Right lung (tissue), 2 donors: ENCODE measurements at regions not wholly inside any gene's neighbourhood (a gene's known extent, or its start where the extent isn't known, plus 50 kb on each side); places are given as distances from the start of the nearest gene placed in this dataset.
"Not testable (repeated sequence)": the region's sequence is repeated elsewhere in the genome, so short reads cannot be mapped to it uniquely, and the experiment has no call there.

ENCODE experiments used
- DNase-seq, 2 donors: peaks; one replicate each; pipeline ENCODE4 v3.0.0-alpha.2; 2013

DNA sequence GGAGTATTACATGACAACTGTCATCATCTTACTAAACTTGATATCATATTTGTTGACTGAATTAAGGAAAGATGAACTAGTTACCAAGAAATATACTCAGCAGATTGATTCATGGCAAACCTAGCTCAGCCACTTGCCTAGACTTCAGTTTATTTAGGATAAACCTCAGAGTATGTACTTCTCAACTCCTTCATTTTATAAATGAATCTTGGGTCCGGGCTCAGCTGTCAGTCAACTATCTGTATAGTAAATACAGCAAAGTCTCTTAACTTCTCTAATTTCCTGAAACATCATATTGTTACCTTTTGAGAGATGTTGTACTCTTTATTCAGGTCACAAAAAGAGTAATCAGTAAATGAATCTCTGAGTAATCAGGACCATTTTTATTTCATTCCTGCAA, 211.0 kb upstream of the KLF14 start:
- DNase-seq, result no peak

DNA sequence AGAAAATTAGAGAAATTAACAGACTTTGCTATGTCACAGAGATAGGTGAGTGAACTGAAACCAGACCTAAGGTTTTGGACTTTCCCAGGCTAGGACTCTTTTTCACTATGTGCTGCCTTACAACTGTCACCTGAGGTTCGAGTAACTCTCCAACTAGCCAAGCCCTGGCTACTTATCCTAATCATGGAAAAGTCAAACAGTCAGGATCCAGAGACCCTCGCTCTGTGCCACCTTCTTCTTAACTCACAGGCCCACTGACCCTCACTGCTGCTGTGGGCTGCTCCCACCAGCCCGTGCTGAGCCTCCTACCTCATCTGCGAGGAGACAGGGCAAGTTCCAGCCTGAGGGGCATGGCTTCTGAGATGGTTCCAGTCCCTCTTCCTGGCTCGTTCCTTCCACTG, 211.4 kb upstream of the KLF14 start:
- no peak for DNase-seq

DNA sequence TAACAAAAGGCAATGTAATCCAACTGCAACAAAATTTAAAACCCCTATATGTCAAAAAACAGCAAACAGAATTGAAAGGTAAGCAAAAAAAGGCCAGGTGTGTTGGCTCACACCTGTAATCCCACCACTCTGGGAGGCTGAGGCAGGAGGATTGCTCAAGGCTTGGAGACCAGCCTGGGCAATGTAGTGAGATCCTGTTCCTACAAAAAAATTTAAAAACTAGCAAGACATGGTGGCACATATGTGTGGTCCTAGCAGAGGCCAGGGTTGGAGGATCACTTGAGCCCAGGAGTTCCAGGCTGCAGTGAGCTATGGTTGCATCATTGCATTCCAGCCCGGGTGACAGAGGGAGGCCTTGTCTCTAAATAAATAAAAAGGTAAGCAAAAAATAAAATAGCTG, 212.1 kb upstream of the KLF14 start:
- no peak for DNase-seq

DNA sequence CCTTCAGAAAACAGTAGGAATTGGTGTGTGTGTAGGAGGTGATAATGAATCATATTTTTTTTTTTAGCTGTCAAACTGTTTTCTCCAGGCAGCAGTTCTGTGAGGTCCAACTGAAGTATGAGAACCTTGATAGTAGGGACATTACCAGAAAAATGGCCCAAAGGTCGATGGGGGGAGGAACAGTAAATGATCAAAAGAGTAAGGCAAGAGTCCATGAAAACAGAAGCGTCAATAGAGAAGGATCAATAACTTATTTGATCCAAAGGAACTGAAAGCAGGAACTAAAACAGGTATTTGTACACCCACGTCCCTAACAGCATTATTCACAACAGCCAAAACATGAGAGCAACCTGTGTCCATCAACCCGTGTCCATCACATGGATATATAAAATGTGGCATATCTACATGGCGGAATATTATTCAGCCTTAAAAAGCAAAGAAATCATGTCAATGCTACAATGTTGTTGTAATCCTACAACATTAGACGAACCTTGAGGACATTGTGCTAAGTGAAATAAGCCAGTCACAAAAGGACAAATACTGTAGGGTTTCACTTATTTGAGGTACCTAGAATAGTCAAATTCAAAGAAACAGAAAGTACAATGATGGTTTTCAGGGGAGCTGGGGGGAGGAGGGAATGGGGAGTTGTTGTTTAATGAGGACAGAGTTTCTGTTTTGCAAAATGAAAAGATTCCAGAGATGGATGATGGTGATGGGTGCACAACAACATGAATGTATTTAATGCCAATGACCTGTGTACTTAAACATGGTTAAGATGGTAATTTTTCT, 214.0 kb upstream of the KLF14 start:
- no peak for DNase-seq

DNA sequence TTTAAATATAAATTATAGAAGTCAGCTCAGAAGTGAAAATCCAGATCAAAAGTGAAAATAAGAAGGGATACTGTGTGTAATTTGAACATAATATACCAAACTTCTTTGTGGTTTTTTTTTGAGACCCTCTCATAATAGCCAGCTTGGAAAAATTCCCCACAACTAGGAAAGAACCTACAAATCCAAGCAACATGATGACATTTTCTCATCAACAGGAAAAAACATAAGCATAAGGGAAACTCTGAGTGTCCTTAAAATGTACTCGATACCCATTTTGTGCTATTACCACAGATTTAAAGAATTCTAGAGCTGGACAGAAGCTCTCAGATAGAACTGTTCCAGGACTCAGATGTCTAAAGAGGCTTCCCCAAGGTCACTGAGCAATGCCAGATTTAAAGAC, 214.8 kb upstream of the KLF14 start:
- no peak for DNase-seq

DNA sequence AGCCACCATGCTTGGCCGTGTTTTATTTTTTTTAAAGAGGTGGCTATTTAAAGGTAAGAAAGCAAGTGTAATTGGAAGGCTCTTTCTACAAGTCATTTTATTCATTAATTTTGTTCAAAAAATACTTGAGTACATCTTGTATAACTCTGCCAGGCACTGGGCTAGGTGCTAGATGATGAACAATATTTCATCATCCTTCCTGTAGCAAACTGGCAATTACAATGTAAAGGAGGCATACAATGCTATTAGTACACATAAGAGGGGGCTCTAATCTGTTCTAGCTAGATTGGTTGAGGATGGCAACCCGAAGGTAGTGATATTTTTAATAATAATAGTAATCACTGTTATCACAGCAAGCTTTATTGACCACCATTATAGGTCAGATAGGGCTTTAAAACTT, 215.5 kb upstream of the KLF14 start:
- no peak for DNase-seq

DNA sequence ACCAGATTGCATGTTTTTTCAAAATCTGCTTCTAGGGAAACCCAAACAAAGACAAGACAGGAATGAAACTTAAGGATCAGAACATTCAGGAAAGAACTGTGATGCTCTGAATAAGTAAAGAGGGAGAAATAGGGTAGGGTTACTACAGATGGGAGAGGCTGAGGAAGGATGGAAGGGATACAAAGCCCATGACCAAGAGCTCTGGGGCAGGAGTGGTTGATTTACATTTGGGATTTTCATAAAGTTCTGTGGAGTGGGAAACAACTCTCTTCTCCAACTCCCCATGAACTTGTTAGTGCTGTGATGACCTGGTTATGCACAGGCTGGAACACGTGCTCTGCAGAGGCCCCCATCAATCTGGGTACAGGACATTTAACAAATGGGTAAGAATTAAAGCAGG, 216.0 kb upstream of the KLF14 start:
- no peak for DNase-seq

DNA sequence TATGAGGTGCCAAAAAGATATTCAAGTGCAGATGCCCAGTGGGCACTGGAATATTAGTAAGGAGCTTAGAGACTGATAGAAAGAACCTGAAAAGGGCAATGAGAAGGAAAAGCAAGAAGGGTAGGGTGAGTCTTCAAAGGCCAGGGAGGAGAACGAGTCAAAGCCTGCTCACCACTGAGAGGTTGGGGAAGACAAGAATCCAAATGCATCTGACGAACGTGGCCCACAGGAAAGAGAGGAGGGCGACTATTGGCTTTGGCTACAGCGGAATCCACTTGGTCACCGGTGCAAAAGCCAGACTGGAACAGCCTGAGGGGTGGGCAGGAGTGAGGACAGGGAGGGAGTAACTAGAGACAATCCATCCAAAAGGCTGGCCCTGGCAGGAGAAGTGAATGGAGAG, 216.7 kb upstream of the KLF14 start:
- no peak for DNase-seq

DNA sequence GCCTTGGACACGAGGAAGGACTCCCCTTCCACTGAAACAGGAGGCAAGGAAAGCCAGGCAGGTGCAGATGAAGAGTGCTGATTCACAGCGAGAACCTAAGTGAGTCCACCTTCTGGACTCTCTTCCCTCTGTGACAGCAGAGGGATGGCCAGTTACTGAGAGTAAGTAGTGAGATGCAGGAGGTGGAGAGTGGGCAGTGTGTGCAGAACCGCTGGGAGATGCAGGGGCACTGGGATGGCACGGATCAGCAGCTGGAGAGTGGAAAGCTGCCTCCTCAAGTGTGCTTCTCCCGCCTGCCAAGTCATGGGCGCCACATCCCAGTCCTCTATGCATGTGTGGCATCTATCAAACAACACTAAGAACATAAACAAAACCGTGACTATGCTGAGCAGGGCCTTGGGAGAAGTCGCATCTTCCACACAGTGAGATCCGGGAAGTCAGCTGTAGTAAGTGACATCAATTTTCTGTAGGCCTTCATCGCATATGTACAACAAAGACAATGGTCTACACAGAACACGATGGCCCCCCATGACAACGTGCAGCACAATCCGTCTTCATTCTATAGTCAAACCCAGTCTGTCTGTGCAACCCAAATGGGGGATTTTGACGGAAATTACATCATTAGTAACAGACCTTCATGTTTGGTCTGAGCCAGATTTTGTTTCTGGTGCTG, 217.4 kb upstream of the KLF14 start:
- DNase-seq, result no peak

DNA sequence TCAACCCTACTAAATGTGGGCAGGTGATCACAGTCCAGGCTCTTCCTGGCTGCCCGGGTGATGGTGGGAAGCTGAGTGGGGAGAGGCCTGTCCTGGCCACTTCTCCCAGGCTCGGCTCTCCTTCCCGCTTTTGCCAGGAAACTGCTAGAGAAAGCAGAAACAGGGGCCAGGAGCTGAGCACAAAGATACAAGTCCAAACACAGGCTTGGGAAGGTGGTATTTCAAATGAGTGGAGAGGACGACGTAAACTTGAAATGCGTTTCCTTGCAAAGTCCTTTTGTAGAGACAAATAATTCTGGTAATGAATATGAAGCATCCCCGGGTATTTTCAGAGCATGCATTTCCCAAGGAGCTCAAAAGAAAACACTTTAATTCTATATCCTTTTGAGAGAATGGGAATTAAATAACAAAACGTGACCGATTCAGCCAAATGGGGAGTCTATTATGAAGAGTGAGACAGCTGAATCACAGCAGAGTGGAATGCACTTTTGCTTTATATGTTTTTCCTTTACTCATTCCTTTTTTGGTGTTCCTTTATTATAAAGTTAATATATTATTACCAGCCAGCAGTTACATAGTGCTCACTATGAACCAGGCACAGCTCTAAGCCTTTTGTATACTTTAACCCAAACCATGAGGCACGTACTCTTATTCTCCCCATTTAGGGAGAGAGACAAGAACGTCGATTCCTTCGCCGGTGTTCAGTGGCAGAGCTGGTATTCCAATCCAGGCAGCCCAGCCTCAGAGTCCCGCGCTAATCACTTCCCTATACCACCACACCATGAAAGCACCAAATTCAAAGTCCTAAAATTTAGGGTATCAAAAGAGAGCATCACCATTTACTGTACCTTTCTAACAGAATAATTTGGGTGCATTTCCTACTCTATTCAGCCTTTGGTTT, 218.2 kb upstream of the KLF14 start:
- DNase-seq, result no peak

DNA sequence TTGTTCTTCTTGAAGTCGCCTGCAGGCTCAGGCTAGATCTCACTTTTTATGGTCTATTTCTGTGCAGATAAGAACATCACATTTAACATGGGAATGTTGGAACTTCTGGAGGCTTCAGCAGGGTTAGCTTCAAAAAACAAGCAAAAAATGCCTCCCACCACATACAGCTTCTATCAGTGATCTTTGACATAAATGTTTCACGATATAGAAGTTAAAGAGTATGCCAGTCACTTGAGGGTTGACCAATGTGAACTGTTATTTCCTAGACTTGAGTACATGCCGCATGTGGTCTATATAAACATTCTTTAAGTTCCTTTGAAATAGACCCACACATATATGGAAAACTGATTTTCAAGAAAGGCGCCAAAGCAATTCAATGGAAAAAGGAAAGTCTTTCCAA, 219.2 kb upstream of the KLF14 start:
- no peak for DNase-seq

DNA sequence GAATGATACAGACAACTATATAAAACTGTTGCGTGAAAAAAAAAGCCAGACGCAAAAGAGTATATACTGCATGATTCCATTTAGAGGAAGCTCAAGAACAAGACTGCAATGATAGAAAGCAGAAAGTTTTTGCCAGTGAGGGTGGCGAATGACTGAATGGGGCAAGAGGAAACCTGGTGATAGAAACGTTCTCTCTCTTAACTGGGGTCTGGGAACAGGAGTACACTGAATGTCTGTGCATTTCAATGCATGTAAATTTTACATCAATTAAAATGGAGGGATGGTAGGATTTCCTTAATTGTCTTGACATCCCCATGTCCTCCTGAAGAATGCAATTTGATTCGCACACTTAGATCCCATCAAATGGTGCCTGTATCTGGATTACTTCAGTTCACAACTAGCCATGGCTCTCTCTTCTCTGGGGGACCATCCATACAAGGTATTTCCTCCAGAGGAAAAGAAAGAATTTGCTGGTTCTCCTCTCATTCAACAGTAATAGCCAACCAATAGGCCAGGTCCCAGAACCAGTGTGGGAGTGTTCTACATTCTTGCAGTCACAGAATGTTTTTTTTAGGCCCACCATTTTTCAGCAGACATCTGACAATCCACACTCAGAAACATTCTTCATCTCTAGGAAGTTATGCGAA, 221.0 kb upstream of the KLF14 start:
- DNase-seq, result no peak

DNA sequence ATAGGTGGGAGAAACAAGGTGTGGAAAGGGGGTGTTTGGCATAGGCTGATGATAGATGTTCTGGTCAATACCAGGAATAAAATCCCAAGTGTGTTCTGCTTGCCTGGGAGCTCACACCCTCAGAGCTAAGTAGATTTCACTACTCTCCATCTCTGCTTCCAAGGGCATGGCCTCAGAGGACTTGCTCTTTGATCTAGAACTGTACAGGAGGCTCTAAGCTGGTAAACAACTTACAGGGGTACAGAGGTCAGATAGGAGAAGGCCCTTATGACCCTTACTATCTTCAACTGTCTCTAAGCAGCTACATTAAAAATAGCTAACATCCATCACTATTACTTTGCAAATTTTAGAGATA, 221.5 kb upstream of the KLF14 start:
- no peak for DNase-seq

DNA sequence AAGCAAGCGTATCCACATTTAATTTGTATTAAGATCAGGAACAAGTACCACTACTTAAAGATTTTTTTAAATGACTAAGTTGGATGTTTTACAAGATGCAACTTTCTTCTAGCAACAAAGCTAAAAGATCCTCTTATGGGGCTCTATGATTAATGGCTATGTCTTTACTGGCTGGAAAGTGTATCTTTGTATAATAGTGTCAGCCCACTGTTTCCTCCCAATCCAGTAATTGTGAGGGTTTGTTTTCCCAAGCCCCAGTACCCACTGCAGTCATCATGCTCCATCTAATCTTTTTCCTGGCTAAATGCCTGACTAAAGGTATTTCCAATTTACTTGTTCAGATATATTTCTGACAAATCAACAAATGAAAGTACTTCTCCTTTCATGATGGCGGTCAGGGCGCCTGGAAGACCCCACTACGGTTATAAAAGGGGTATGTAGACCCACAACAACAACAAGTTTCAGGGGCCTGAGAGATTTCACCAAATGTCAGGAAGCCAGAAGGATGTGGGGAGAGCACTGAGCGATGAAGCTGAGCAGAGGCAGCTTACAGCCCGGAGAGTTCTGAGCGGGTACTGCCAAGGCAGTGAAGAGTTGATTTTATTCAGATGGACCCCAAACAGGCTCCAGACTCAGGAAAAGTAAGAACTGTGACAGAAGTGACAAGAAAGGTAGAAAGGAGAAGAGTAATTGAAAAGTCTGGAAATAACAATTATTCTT, 222.6 kb upstream of the KLF14 start:
- no peak for DNase-seq

DNA sequence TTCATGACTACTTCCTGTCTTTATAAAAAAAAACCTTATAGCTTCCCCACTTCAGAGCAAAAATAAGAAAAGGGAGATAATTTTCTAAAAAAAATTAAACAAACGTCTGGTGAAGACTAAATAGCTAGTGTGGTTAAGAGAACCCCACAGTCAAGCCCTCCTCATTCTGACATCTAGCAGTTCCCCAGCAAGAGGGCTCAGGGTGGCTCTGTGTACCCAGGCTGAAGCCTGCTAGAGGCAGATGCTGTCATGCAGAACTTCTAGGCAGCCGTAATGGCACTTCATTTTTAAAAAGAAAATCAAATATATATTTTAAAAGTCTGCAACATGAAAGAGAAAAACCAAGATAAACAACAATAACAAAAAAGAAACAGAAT, 223.1 kb upstream of the KLF14 start:
- no peak for DNase-seq

DNA sequence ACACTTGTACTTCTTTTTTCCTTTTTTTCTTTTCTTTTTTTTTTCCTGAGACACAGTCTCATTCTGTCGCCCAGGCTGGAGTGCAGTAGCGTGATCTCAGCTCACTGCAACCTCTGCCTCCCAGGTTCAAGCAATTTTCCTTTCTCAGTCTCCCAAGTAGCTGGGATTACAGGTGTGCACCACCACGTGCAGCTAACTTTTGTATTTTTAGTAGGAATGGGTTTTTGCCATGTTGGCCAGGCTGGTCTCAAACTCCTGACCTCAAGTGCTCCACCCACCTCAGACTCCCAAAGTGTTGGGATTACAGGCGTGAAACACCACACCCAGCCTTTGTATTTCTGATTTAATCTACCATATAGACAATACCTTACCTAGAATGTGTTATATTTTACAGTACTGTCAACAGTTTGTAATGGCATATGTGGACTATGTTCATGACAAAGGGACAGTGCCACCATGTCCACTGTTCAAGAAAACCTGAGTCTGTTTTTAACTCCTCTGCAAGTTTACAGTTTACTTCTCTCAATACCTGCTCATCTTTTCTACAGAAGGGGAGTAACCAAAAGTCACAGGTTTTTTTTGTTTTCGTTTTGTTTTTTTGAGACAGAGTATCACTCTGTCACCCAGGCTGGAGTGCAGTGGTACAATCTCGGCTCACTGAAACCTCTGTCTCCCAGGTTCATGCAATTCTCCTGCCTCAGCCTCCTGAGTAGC, 223.9 kb upstream of the KLF14 start:
- not testable (repeated sequence) for DNase-seq

DNA sequence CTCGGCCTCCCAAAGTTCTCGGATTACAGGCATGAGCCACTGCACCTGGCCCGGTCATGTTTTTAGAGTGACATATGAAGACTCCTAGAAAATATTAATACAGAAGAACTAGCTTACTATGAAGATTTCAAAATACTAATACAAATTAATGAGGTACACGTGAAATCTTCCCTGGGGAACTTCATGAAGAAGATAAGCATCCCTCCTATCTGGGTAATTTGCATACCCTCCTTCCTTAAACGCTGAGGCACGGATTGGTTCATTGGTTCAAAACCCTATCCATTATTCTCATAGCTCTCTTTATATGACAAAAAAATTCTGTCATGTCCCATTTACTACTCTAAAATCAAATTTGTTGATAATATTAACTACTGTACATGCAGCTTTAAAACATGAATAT, 224.8 kb upstream of the KLF14 start:
- no peak for DNase-seq

DNA sequence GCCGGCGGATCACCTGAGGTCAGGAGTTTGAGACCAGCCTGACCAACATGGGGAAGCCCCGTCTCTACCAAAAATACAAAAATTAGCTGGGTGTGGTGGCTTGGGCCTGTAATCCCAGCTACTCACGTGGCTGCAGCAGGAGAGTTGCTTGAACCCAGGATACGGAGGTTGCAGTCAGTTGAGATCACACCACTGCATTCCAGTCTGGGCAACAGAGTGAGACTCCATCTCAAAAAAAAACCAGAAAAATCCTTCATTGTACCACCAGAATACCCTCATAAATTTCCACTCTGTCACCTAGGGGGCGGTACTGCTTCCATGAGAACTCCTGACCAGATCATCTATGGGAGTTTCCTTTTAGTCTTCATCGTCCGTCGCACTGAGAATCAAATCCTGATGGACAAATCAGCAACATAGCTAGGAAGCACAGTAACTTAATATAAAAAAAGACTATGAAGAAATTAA, 225.8 kb upstream of the KLF14 start:
- DNase-seq, result no peak

DNA sequence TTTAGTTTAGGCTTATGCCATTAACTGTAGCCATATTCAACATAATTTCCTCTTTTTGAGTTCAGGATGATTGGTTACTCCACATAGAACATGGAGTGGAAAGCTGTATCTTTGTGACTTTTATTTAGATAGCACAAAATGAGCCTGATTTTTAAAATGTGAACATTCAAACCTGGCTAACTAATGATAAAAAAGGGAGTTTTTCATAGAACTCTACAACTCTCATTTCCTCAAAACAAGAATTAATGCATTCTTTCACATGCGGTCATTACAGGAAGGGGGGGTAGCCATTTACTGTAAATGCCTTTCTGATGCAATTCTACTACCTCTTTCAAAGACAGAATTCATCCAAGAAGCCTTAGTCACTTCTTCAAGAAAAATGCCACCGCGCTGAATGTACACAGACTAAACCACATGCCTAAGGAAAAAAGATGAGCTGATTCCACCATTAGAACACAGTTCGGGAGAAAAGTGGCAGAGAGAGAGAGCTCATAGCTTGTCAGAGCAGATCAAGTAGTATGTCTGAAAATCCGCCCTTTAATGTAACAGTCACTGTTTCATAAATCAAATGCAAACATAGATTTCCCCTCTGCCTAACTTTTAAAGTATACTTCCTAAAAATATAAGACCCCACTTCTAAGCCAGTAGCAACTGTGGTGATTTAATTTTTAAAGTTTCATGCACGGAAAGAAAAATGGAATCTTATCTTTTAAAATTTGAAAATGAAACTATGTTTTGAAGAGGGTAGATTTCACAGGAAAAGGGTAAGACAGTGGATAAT, 226.4 kb upstream of the KLF14 start:
- no peak for DNase-seq

DNA sequence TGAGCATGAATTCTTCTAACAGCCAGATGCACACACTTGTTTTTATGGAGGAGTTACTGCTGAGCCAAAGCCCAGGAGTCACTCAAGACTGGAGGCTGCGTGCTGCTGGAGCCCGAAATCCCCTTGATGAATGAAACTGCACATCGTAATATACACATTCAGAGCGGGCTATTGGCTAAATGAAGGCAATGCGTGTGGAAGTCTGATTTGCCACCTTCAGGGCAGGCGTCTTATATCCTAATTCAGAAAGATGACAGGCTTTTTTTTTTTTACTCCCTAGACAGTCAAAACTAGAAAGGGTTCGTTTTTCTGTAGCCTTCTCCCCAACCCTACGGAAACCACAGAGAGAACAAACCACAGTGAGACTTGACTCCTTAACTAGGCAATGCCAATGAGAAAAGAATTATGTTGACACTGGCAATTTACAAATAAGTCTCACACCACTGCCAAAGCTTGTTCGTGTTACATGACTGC, 227.2 kb upstream of the KLF14 start:
- no peak for DNase-seq
